ENCODE measurements at regions not wholly inside any gene's neighbourhood (a gene's known extent, or its start where the extent isn't known, plus 50 kb on each side); places are given as distances from the start of the nearest gene placed in this dataset.

GRCh38 chr9:16248822-16249221 is 621.6 kb downstream of the BNC2 start:
- POLR2A ChIA-PET (ENCODE audit: unreplicated experiment), result no interaction called here
- CTCF ChIA-PET, result no interaction called here

GRCh38 chr9:16252616-16253015 is 617.9 kb downstream of the BNC2 start:
- Histone ChIP-seq H3K27me3 (ENCODE audit: insufficient read depth, low read depth) (no peaks in the 10 kb centered on the region), H3K36me3 (ENCODE audit: low read depth) (no peaks in the 10 kb centered on the region), H3K9me3 (ENCODE audit: insufficient read depth, low read depth) (no peaks in the 10 kb centered on the region), H3K9me2 (ENCODE audit: insufficient read depth) (no peaks in the 10 kb centered on the region), H3K4me1 (replicated peaks; ENCODE audit: insufficient read depth) (no peaks in the 10 kb centered on the region), H4K20me1 (ENCODE audit: insufficient read depth) (no peaks in the 10 kb centered on the region), H3K4me2 (no peak overlapping the region), H3K79me2 (ENCODE audit: low read depth) (no peaks in the 10 kb centered on the region), H3K27ac (no peak overlapping the region), H3F3A (ENCODE audit: insufficient read depth, low read depth) (no peaks in the 10 kb centered on the region), H3K4me3 (no peak overlapping the region), H2AFZ (no peak overlapping the region)
- BruUV-seq (replicated peaks), result no TSS peak
- CTCF ChIA-PET, result no interaction called here
- intact Hi-C loops (cut with micrococcal nuclease; ENCODE audit: unreplicated experiment), result no loop called here
- TF ChIP-seq EZH2 (IDR thresholded peaks at IDR 0.05; ENCODE audit: low read depth) (no peak), CTCF (conservative IDR thresholded peaks at IDR 0.05) (no peak)
- POLR2A ChIA-PET (ENCODE audit: unreplicated experiment), result no interaction called here
- DNase-seq, result no peak

More at GRCh38 chr9:16248822-16249221, 621.6 kb downstream of the BNC2 start:
- H3K27ac ChIP-seq, result no peak overlapping the region
- no peaks in the 10 kb centered on the region for H3K9me3 ChIP-seq (ENCODE audit: insufficient read depth, low read depth)
- no peaks in the 10 kb centered on the region for H4K20me1 ChIP-seq (ENCODE audit: insufficient read depth)
- intact Hi-C loops (cut with micrococcal nuclease; ENCODE audit: unreplicated experiment), result no loop called here
- no peaks in the 10 kb centered on the region for H3K27me3 ChIP-seq (ENCODE audit: insufficient read depth, low read depth)
- no peak for TF ChIP-seq EZH2 (IDR thresholded peaks at IDR 0.05; ENCODE audit: low read depth)
- TF ChIP-seq CTCF (conservative IDR thresholded peaks at IDR 0.05), result no peak
- no peak overlapping the region for H3K4me3 ChIP-seq
- H3F3A ChIP-seq (ENCODE audit: insufficient read depth, low read depth), result no peaks in the 10 kb centered on the region
- BruUV-seq (replicated peaks), result no TSS peak
- H2AFZ ChIP-seq, result no peak overlapping the region
- H3K4me2 ChIP-seq, result no peak overlapping the region
- no peaks in the 10 kb centered on the region for H3K9me2 ChIP-seq (ENCODE audit: insufficient read depth)
- no peak for DNase-seq
- no peaks in the 10 kb centered on the region for H3K4me1 ChIP-seq (replicated peaks; ENCODE audit: insufficient read depth)
- no peaks in the 10 kb centered on the region for H3K36me3 ChIP-seq (ENCODE audit: low read depth)
- H3K79me2 ChIP-seq (ENCODE audit: low read depth), result no peaks in the 10 kb centered on the region

- TF ChIP-seq CTCF (conservative IDR thresholded peaks at IDR 0.05), result no peak
- TF ChIP-seq EZH2 (IDR thresholded peaks at IDR 0.05; ENCODE audit: low read depth), result no peak
- no peaks in the 10 kb centered on the region for H4K20me1 ChIP-seq (ENCODE audit: insufficient read depth)
- no peaks in the 10 kb centered on the region for H3F3A ChIP-seq (ENCODE audit: insufficient read depth, low read depth)
- no peaks in the 10 kb centered on the region for H3K9me3 ChIP-seq (ENCODE audit: insufficient read depth, low read depth)
- no peak overlapping the region for H3K4me3 ChIP-seq
- BruUV-seq (replicated peaks), result no TSS peak
- H3K79me2 ChIP-seq (ENCODE audit: low read depth), result no peaks in the 10 kb centered on the region
- ChIA-PET CTCF (no interaction called here), POLR2A (ENCODE audit: unreplicated experiment) (interaction anchor here (0.6 kb wide), 1 partner anchor 357 kb away, joined by 4 read pairs; no protein-coding TSS in a partner anchor)
- no peaks in the 10 kb centered on the region for H3K27me3 ChIP-seq (ENCODE audit: insufficient read depth, low read depth)
- H3K36me3 ChIP-seq (ENCODE audit: low read depth), result no peaks in the 10 kb centered on the region
- H3K4me1 ChIP-seq (replicated peaks; ENCODE audit: insufficient read depth), result no peaks in the 10 kb centered on the region
- no peak for DNase-seq
- intact Hi-C loops (cut with micrococcal nuclease; ENCODE audit: unreplicated experiment), result no loop called here
- no peak overlapping the region for H2AFZ ChIP-seq
- no peak overlapping the region for H3K4me2 ChIP-seq
- H3K9me2 ChIP-seq (ENCODE audit: insufficient read depth), result no peaks in the 10 kb centered on the region
- H3K27ac ChIP-seq, result no peak overlapping the region
These were observed 615.8 kb downstream of the BNC2 start for GRCh38 chr9:16254674-16255073.
